HG03575 (cell line): ENCODE measurements at regions not wholly inside any gene's neighbourhood (a gene's known extent, or its start where the extent isn't known, plus 50 kb on each side); places are given as distances from the start of the nearest gene placed in this dataset.
"Not testable (repeated sequence)": the region's sequence is repeated elsewhere in the genome, so short reads cannot be mapped to it uniquely, and the experiment has no call there.

Experiments used
- ATAC-seq: cut with Tn5 transposase; IDR thresholded peaks from one replicate; pipeline ENCODE4 v1.9.1; 2021; ENCODE audit not compliant: unreplicated experiment, insufficient number of reproducible peaks, low FRiP score; ENCODE audit errors: extremely low read depth

DNA sequence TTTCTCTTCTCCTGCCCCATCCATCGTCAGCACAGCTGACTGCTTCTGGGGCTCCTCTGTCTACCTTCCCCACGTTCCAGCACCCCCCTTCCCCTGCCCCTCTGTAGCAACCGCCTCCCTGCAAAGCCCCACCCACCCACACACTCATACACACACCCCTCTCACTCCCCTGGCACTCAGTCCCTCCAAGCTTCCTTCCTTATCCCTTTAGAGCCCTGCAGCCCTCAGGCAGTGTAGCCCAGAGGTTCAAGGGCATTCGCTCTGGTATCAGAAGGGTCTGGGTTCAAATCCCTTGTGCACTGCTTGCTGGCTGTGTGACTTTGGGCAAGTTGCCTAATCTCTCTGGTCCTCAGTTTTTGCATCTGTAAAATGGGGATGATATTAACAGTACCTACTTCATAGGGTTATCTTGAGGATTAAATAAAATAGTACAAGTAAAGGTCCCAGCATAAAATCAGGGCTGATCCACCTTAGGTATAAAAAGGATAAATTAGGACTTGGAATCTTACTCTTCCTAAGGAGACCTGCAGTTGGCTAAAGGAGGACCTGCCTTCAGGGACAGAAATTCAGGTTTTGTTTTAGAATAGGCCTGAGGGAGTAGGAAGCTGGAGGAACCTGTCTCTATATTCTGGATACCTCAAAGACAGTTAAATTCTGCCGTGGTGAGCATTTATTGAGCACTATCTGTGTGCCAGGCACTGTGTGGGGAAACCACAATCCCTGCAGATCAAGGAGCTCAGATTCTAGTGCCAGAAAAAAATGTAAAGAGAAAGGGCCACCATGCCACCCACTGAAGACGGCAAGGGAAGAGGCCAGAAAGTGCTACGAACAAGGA is 94.1 kb downstream of the SNX5 start:
- no peak for ATAC-seq

DNA sequence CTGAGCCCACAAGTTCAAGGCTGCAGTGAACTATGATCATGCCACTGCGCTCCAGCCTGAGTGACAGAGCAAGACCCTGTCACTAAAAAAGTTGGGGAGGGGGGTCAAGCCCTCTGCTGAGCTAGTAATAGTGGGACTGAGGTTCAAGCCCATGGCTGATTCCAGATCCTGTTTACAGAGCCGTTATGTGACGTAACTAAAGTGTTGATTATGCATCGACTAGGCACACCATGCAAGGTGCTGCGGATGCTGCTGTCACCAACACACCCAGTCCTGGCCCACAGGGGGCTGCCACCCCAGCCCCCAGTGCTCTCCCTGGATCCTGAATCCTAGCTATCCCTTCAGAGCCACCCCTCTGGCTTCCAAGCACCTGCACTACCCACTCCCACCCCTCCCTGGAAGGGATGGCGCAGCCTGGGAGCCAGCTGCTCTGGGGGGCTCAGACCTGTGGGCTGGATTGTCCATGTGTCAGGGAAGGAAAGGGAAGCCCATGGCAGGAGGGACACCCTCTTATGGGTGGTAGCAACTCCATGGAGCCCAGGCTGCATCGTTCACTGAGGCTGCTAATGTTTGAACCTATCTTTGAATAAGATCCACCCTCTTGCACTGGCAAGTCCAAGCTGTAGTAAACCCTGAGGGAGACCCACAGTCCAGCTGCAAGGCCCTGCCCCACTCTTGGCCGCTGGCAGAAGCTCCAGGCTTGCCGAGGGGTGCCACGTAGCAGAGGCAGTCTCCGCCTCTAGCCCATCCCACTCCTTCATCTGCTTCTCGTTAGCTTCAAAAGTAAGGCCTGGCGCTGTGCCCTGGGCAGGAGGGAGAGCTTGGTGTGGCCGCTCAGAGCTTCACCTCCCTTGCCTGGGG is 95.0 kb downstream of the SNX5 start:
- no peak for ATAC-seq

DNA sequence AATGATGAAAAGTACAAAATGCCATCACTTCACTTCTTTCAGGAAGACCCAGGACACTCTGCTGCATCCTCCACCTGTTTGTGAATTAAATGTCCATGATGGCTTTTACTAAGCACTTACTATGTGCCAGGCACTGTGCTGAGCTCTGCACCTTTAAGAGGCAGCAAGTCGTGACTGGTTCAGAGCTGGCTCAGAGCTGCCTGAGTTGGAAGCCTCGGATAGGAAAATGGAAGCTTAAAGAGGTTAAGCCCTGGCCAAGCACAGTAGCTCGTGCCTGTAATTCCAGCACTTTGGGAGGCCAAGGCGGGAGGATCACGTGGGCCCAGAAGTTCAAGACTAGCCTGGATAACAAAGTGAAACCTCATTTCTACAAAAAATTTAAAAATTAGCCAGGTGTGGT is 95.6 kb downstream of the SNX5 start:
- ATAC-seq: no peak

DNA sequence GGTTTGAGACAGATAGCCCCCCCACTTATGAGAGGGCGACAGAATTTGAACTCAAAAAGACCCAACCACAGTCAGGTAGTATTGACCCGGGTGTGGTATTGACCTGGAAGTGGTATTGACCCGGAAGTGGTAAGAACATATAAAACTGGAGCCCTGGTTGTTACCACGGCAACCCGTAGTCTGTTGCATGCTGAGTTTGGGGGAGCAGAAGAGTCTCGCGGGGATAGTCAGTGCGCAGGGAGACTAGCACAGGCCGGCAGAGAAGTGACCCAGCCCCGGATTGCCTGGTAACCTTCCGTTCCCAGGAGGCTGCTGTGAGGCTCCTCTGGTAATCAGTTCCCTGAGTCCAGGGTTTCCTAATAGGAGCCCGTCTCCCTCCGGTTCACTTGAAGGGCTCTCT is 96.2 kb downstream of the SNX5 start:
- ATAC-seq: no peak

DNA sequence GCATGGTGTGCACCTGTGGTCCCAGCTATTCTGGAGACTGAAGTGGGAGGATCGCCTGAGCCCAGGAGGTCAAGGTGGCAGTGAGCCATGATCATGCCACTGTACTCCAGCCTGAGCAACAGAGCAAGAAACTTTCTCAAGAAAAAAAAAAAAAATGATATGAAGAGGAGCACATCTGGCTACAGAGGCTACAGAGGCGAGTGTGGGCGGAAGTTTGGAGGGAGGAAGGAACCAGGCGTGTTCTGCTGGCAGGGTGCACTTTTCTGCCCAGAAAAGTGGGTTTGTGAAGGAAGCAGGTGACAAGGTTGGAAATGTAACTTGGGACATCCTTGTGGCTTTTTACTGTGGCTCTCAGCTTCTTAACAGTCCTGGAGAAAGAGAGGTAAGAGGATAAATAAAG is 96.7 kb downstream of the SNX5 start:
- ATAC-seq: no peak

DNA sequence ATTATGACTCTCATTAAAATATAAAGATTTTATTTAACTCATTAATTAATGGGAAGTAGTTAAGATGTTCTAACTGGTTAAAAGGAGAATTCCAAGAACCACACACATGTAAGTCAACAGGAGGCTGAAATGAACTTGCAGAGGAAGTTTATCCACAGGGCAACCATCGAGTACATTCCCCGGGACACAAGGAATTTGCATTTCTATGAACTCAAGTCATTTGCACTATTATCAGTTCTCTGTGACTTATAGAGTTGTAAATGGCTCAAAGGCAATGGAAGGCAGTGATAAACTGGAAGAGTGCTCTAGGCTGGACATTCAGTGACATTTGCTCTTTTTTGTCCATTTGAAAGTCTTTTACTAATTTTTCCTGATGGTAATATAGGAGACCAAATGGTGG is 97.4 kb downstream of the SNX5 start:
- no peak for ATAC-seq

DNA sequence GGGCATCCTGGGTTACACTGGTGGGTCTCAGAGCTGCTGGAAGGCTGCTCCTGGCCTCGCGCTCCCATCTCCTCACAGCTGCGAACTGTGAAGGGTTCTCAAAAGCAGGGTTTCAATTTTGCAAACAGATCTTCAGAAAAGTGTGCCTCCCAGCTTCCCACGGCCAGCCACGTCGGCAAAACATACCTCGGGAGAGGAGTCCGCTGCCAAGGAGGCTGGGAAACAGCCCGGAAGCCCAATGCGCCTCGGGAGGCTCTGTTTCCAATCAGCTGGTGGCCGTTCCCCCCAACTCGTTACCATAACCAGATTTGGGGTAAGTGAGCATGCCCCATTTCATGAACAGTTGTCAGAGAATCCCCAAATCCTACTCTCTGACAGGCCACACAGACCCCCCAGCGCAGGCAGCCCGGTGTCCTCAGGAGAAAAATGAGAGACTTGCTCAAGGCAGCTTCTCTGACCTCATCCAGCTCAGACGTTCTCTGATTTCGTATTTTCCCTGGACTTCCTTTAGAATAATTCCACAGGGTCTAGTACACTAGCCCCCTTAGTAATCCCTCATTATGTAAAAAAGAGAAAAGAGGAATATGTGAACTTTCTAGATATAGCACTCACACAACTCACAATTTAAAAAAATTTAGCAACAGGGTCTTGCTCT is 98.4 kb downstream of the SNX5 start:
- no peak for ATAC-seq

DNA sequence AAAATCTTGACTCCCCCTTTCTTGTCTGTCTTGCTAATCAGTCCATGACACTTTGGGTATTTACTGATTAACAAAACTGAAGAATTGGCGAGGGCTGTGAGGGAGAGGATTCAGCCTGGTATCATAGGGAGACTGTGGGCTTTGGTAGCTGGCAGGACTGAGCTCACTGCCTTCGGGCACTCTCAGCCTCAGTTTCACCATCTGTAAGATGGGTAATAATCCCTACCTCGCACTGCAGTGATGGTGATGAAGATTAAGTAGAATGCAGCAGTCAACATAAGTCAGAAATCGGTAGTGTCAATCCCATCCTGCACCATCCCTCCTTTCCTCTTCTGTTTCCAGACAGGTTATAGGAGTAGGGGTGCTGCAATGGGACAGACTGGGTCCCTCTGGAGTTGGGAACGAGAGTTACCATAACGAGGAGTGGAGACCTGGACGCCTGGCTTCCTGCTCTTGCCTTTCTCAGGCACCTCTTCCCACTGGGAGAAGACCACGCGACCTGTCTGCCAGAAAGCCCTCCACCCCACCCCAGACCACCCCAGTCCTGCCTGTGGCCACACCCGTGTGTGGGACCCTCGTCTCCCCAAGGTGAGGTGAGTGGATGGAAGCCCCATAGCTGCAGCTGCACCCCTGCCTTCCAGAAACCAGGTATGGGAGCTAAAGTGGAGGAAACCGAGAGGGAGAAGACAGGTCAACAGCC is 99.1 kb downstream of the SNX5 start:
- no peak for ATAC-seq

DNA sequence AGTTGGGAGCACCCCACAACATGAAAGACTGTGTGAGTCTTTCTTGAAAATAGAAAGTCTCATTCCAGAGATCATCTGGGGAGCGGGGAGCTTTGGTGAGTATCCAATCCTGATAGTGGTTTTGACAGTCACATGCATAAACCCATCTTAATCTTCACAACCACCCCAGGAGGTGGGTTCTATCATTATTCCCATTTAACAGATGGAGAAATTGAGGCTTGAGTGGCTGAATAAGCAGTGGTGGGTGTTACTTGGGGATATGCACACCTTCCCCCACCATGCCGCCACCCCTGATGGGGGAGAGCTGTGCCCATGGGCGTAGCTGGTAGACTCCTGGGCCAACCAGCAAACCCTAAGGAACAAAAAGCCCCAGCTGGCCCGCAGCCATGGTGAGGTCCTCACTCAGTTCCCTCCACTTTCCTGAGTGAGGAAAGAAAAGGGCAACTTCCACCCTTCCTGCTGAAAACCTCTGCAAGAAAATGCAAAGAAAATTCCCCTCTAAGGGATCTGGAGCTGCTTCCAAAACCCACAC is 99.8 kb downstream of the SNX5 start:
- no peak for ATAC-seq

DNA sequence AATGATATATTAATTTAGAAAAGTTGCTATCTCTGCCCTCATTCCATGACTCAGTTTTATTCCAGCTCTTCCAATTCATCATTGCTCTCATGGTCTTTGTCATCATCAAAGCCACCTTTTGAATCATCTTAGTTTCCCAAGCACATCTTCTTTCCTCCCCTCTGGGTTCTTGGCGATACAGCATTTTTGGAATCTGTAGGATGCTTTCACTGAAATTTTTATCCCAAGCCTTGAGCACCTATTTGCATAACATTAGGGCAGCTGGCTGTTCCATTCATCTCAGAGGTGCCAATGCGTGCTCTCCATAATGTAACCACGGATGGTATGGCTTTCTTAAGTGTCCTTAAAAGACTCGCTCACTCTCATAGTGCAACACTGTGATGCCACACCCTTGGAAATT is 100.4 kb downstream of the SNX5 start:
- no peak for ATAC-seq

DNA sequence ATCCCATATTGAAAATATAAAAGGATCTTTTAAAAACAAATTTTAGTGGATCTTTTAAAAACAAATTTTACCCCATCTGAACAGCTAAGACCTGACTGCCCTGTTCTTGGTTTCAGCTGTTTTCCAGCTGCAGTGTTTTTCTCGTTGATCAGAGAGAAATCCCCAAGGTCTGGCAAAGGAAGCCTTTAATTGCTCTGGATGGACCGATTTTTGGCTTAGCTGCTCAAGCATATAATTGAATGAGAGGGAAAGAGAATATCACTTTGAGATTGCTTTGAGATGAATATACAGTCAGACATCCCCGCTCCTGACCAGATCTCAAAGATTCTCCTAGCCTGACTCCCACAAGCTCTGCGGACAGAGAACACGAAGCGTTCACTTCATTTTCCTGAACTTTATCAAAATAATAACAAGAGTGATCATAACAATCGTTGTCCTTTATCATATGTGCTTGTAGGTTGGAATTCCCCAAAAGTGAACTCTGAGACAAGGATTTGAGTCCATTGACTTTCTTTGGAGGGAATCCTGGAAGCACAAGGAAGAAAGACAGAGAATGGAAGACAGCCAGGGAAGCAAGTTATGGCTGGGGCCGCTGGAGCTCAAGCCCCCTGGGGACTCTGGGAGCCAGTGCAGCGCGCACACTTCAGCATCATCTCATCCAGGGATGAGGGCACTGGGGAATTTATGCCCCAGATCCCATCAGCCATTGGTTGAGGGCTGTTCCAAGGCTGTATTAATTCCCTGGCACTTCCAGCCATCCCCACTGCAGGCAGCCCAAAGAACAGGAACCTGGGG is 101.3 kb downstream of the SNX5 start:
- no peak for ATAC-seq

DNA sequence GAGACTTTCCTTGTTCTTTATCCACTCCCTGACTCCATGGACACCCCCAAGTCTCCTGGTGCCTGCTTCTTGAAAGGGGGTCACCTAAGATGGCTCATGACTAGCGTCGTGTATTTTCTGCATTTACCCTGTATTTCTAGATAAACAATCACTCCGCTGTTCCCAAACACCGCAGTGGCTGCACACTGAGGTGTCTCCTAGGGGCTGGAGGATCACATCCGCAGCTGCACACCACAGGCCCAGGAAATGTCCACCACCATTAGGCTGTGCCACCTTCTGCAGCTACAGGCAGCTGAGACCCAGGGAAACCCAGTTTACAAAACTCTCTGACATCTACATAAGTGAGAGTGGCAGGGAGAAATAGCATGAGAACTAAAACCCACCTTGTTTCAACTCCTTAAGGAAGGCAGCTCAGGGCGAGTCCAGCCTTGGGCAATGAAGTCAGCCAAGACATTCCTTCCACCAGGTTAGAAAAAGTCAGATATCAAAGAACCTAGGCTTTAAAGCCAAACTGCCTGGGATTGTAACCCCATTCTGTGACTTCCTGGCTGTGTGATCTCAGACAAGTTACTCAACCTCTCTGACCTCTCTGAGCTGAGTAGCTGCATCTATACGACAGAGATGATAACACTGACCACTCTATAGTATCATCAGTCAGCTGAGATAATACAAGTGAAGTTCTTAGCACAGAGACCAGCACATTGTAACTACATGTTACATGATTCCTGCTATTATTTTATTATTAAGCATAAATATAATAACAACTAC is 102.2 kb downstream of the SNX5 start:
- ATAC-seq: no peak

DNA sequence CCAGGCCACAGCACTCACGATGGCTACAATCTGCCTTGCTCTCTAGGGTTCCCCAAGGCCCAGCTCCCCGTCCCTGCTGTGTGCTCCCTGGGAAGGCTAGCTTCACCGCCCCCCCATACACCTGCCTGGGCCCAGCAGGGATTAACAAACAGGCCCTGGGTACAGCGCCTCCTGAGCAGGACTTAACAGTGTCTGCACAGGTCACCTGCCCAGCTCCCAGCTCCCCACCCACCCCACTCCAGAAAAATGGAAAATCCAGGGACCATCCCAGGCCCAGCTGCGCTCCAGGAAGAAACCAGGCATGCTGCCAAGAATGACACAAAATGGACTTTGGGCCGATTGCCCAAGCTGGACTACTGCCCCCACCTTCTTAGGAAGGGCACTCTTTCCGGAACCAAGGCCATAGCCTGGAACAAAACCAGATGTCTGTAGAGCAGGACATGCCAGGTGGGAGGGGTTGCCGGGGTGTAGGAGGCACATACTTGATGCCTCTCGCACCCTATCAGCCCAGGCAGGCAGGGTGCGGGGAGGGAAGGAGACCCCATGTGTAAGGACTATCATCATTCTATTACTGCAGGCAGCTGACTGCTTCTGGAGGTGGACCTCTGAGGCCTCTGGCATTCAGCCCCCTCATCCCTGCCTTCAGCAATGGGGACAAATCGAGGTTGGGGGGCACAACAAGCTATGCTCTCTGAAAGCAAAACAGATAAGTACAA is 104.9 kb downstream of the SNX5 start:
- no peak for ATAC-seq

DNA sequence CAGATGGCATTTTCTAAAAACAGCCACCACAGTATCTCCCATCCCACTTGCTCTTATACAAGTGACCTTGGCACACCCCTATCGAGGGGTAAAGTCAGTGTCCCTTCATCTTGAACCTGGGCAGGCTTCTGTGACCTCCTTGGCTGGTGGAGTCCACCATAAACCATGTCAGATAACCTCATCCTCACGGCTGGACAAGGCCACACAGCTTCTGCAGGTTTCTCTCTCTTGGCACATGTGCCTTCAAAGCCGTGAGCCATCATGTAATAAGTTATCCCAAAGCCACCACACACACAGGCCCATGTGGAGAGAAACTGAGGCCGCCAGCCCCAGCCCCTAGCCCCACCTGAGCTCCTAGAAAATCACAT is 105.4 kb downstream of the SNX5 start:
- no peak for ATAC-seq

DNA sequence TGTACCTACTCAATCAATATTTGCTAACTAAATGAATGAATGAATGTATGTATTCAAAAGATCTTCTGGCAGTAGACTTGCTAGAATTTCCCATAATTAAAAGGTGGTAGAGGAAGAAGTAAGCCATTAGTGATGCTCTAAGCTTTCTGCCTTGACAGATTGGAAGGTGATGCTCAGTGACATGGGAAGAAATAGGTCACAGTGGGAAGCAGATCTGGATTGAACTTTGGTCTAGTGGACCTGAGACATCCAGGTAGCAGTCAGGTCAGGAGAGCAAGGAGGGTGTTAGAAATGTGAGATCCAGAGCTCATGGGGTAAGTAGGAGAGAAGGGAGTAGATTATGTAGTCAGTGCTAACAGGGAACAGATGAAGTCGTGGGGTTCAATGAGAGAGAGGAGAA is 106.4 kb downstream of the SNX5 start:
- ATAC-seq: no peak

DNA sequence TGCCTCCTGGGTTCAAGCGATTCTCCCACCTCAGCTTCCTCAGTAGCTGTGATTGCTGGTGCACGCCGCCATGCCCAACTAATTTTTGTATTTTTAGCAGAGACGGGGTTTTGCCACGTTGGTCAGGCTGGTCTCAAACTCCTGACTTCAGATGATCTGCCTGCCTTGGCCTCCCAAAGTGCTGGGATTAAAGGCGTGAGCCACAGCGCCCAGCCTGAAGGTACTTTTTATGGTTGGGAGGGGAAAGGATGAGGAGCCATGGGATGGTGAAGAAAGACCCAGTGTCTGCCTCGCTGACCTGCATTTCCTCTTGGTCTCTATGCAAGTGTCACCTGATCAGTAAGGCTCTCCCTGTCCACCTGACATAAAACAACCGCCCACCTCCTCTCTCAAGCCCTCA is 107.0 kb downstream of the SNX5 start:
- ATAC-seq: not testable (repeated sequence)
